ENCODE measurements at regions not wholly inside any gene's neighbourhood (a gene's known extent, or its start where the extent isn't known, plus 50 kb on each side); places are given as distances from the start of the nearest gene placed in this dataset.
A peak's percentile ranks its signal among the peaks of the same experiment; 100 is the strongest.
"Not testable (repeated sequence)": the region's sequence is repeated elsewhere in the genome, so short reads cannot be mapped to it uniquely, and the experiment has no call there.

GRCh38 chr2:47708801-47709499, 74.0 kb upstream of the MSH6 start:
- H4K20me1 ChIP-seq (ENCODE audit: control insufficient read depth, insufficient read depth, low read depth, low read length) = no peaks in the 10 kb centered on the region
- TF ChIP-seq CTCF (IDR thresholded peaks at IDR 0.05; ENCODE audit: low read depth, low read length, poor library complexity, severe bottlenecking) (no peak), EZH2phosphoT487 (IDR thresholded peaks at IDR 0.05; ENCODE audit: borderline replicate concordance, low read length) (no peak)
- no peaks in the 10 kb centered on the region for H3K27me3 ChIP-seq (ENCODE audit: control insufficient read depth, low read length)
- peaks cover 53% of the 10 kb centered on the region for H3F3A ChIP-seq (ENCODE audit: control insufficient read depth, insufficient read depth)
- H3K4me2 ChIP-seq (ENCODE audit: low read length) = peak overlapping the region; percentile 49
- H3K4me3 ChIP-seq (ENCODE audit: low read length) = peak overlapping the region; percentile 6; the same call in 1 of the 2 replicates
- H3K9me2 ChIP-seq (replicated peaks; ENCODE audit: control insufficient read depth, low read length) = no peaks in the 10 kb centered on the region
- H3K36me3 ChIP-seq (ENCODE audit: control insufficient read depth, low read length) = peaks cover 96% of the 10 kb centered on the region
- H3K4me1 ChIP-seq (ENCODE audit: control insufficient read depth, low read length) = peaks cover 98% of the 10 kb centered on the region
- no peaks in the 10 kb centered on the region for H3K9me3 ChIP-seq (ENCODE audit: control insufficient read depth, insufficient read depth, low read length)
- peaks cover 91% of the 10 kb centered on the region for H3K79me2 ChIP-seq (ENCODE audit: control insufficient read depth, low read length)
- peak overlapping the region; percentile 75 for H3K27ac ChIP-seq (ENCODE audit: low read depth, low read length)

- Histone ChIP-seq H3K4me1 (ENCODE audit: control insufficient read depth, low read length) (peaks cover 97% of the 10 kb centered on the region), H3K27ac (ENCODE audit: low read depth, low read length) (peak overlapping the region; percentile 100; the same call in 1 of the 2 replicates), H3K9me3 (ENCODE audit: control insufficient read depth, insufficient read depth, low read length) (no peaks in the 10 kb centered on the region), H3F3A (ENCODE audit: control insufficient read depth, insufficient read depth) (peaks cover 47% of the 10 kb centered on the region), H3K27me3 (ENCODE audit: control insufficient read depth, low read length) (no peaks in the 10 kb centered on the region), H3K4me3 (ENCODE audit: low read length) (no peak overlapping the region), H3K79me2 (ENCODE audit: control insufficient read depth, low read length) (peaks cover 99% of the 10 kb centered on the region), H3K36me3 (ENCODE audit: control insufficient read depth, low read length) (peaks cover 98% of the 10 kb centered on the region), H3K9me2 (replicated peaks; ENCODE audit: control insufficient read depth, low read length) (no peaks in the 10 kb centered on the region), H4K20me1 (ENCODE audit: control insufficient read depth, insufficient read depth, low read depth, low read length) (no peaks in the 10 kb centered on the region), H3K4me2 (ENCODE audit: low read length) (peak overlapping the region; percentile 19; the same call in 1 of the 2 replicates)
- no peak for TF ChIP-seq CTCF (IDR thresholded peaks at IDR 0.05; ENCODE audit: low read depth, low read length, poor library complexity, severe bottlenecking)
- no peak for TF ChIP-seq EZH2phosphoT487 (IDR thresholded peaks at IDR 0.05; ENCODE audit: borderline replicate concordance, low read length)
Observed at GRCh38 chr2:47704287-47704686, 78.7 kb upstream of the MSH6 start.

- Histone ChIP-seq H3K79me2 (ENCODE audit: control insufficient read depth, low read length) (peaks cover 93% of the 10 kb centered on the region), H3K27ac (ENCODE audit: low read depth, low read length) (peak overlapping the region; percentile 100), H3K4me3 (ENCODE audit: low read length) (peak overlapping the region; percentile 99), H4K20me1 (ENCODE audit: control insufficient read depth, insufficient read depth, low read depth, low read length) (no peaks in the 10 kb centered on the region), H3K4me1 (ENCODE audit: control insufficient read depth, low read length) (peaks cover 72% of the 10 kb centered on the region), H3K27me3 (ENCODE audit: control insufficient read depth, low read length) (no peaks in the 10 kb centered on the region), H3K9me2 (replicated peaks; ENCODE audit: control insufficient read depth, low read length) (no peaks in the 10 kb centered on the region), H3K4me2 (ENCODE audit: low read length) (peak overlapping the region; percentile 83), H3K36me3 (ENCODE audit: control insufficient read depth, low read length) (peaks cover 89% of the 10 kb centered on the region), H3K9me3 (ENCODE audit: control insufficient read depth, insufficient read depth, low read length) (no peaks in the 10 kb centered on the region), H3F3A (ENCODE audit: control insufficient read depth, insufficient read depth) (peaks cover 55% of the 10 kb centered on the region)
- TF ChIP-seq EZH2phosphoT487 (IDR thresholded peaks at IDR 0.05; ENCODE audit: borderline replicate concordance, low read length) (no peak), CTCF (IDR thresholded peaks at IDR 0.05; ENCODE audit: low read depth, low read length, poor library complexity, severe bottlenecking) (no peak)
Observed at GRCh38 chr2:47699533-47700215, 83.3 kb upstream of the MSH6 start.

- Histone ChIP-seq H3K79me2 (ENCODE audit: control insufficient read depth, low read length) (peaks cover 92% of the 10 kb centered on the region), H3F3A (ENCODE audit: control insufficient read depth, insufficient read depth) (peaks cover 59% of the 10 kb centered on the region), H3K36me3 (ENCODE audit: control insufficient read depth, low read length) (peaks cover 78% of the 10 kb centered on the region), H3K4me3 (ENCODE audit: low read length) (peak overlapping the region; percentile 99), H3K4me2 (ENCODE audit: low read length) (peak overlapping the region; percentile 83), H3K4me1 (ENCODE audit: control insufficient read depth, low read length) (peaks cover 72% of the 10 kb centered on the region), H3K27ac (ENCODE audit: low read depth, low read length) (peak overlapping the region; percentile 100)
- not testable (repeated sequence) for H3K27me3 ChIP-seq (ENCODE audit: control insufficient read depth, low read length); H3K9me3 ChIP-seq (ENCODE audit: control insufficient read depth, insufficient read depth, low read length); H4K20me1 ChIP-seq (ENCODE audit: control insufficient read depth, insufficient read depth, low read depth, low read length); H3K9me2 ChIP-seq (replicated peaks; ENCODE audit: control insufficient read depth, low read length)
Observed at GRCh38 chr2:47698436-47698972, 84.4 kb upstream of the MSH6 start.

- not testable (repeated sequence) for H3K9me2 ChIP-seq (replicated peaks; ENCODE audit: control insufficient read depth, low read length); H3K27me3 ChIP-seq (ENCODE audit: control insufficient read depth, low read length); H3K9me3 ChIP-seq (ENCODE audit: control insufficient read depth, insufficient read depth, low read length); H4K20me1 ChIP-seq (ENCODE audit: control insufficient read depth, insufficient read depth, low read depth, low read length)
- peak overlapping the region; percentile 83 for H3K4me2 ChIP-seq (ENCODE audit: low read length)
- peaks cover 73% of the 10 kb centered on the region for H3K4me1 ChIP-seq (ENCODE audit: control insufficient read depth, low read length)
- peak overlapping the region; percentile 99 for H3K4me3 ChIP-seq (ENCODE audit: low read length)
- peaks cover 71% of the 10 kb centered on the region for H3K36me3 ChIP-seq (ENCODE audit: control insufficient read depth, low read length)
- peaks cover 85% of the 10 kb centered on the region for H3K79me2 ChIP-seq (ENCODE audit: control insufficient read depth, low read length)
- H3F3A ChIP-seq (ENCODE audit: control insufficient read depth, insufficient read depth) = peaks cover 62% of the 10 kb centered on the region
- peak overlapping the region; percentile 100 for H3K27ac ChIP-seq (ENCODE audit: low read depth, low read length)
Observed at GRCh38 chr2:47697681-47698435, 85.1 kb upstream of the MSH6 start.
